ENCODE measurements at regions not wholly inside any gene's neighbourhood (a gene's known extent, or its start where the extent isn't known, plus 50 kb on each side); places are given as distances from the start of the nearest gene placed in this dataset.

GRCh38 chr13:106314417-106314816 is 221.0 kb downstream of the EFNB2 start:
- H4K20me1 ChIP-seq (ENCODE audit: insufficient read depth, low read length) = no peaks in the 10 kb centered on the region
- H3K36me3 ChIP-seq (ENCODE audit: insufficient read depth, low read length) = no peaks in the 10 kb centered on the region
- no peak overlapping the region for H3K27ac ChIP-seq (ENCODE audit: low read length)
- 0 out of 2 replicates have a peak overlapping the region, but pooled peaks have one; percentile 12 for H2AFZ ChIP-seq (ENCODE audit: low read depth, low read length)
- ATAC-seq (ENCODE audit: insufficient read depth, low read depth) (no peak), DNase-seq (no peak)
- H3K4me1 ChIP-seq (ENCODE audit: insufficient read depth, low read length) = peaks cover 8% of the 10 kb centered on the region
- H3K9me3 ChIP-seq (ENCODE audit: insufficient read depth, low read length, severe bottlenecking) = no peaks in the 10 kb centered on the region
- no peak overlapping the region for H3K4me3 ChIP-seq (ENCODE audit: low read depth in 1 of 2, low read length in 2 of 2)
- no peak for TF ChIP-seq EZH2 (IDR thresholded peaks at IDR 0.05; ENCODE audit: borderline replicate concordance, low read depth, low read length, severe bottlenecking)
- TF ChIP-seq, protein P1, sequence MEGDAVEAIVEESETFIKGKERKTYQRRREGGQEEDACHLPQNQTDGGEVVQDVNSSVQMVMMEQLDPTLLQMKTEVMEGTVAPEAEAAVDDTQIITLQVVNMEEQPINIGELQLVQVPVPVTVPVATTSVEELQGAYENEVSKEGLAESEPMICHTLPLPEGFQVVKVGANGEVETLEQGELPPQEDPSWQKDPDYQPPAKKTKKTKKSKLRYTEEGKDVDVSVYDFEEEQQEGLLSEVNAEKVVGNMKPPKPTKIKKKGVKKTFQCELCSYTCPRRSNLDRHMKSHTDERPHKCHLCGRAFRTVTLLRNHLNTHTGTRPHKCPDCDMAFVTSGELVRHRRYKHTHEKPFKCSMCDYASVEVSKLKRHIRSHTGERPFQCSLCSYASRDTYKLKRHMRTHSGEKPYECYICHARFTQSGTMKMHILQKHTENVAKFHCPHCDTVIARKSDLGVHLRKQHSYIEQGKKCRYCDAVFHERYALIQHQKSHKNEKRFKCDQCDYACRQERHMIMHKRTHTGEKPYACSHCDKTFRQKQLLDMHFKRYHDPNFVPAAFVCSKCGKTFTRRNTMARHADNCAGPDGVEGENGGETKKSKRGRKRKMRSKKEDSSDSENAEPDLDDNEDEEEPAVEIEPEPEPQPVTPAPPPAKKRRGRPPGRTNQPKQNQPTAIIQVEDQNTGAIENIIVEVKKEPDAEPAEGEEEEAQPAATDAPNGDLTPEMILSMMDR (IDR thresholded peaks at IDR 0.05; ENCODE audit: borderline replicate concordance, extremely low read depth, low read length, poor library complexity, severe bottlenecking) = no peak
- no peak overlapping the region for H3K4me2 ChIP-seq (ENCODE audit: insufficient read depth, low read length)
- no peaks in the 10 kb centered on the region for H3K79me2 ChIP-seq (ENCODE audit: insufficient read depth, low read length)
- H3K9ac ChIP-seq (ENCODE audit: low read depth, low read length) = no peak overlapping the region
- no peaks in the 10 kb centered on the region for H3K27me3 ChIP-seq (ENCODE audit: insufficient read depth, low read length, poor library complexity)

DNA sequence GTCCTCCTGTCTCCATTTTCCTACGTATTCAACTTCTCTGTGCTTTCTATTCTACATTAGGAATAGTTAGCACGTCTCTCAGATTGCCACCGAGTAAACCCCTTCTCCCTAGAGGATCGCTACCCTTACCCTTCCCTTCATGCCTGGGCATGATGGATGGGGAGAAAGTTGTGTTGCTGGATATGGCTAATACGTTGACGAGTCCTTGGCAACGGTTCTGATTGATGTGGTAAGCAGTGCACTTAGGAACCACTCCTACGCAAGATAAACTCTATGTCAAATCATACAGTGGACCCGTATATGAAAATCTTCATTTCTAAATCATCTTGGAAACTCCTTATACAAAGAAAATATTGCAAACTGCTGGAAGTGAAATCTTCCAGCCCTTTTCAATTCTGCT is 224.5 kb downstream of the EFNB2 start:
- Histone ChIP-seq H4K20me1 (ENCODE audit: insufficient read depth, low read length) (no peaks in the 10 kb centered on the region), H2AFZ (ENCODE audit: low read depth, low read length) (no peak overlapping the region), H3K9me3 (ENCODE audit: insufficient read depth, low read length, severe bottlenecking) (no peaks in the 10 kb centered on the region), H3K36me3 (ENCODE audit: insufficient read depth, low read length) (no peaks in the 10 kb centered on the region), H3K4me1 (ENCODE audit: insufficient read depth, low read length) (peaks cover 8% of the 10 kb centered on the region), H3K4me2 (ENCODE audit: insufficient read depth, low read length) (no peak overlapping the region), H3K9ac (ENCODE audit: low read depth, low read length) (no peak overlapping the region), H3K27me3 (ENCODE audit: insufficient read depth, low read length, poor library complexity) (no peaks in the 10 kb centered on the region), H3K4me3 (ENCODE audit: low read depth in 1 of 2, low read length in 2 of 2) (no peak overlapping the region), H3K27ac (ENCODE audit: low read length) (no peak overlapping the region), H3K79me2 (ENCODE audit: insufficient read depth, low read length) (no peaks in the 10 kb centered on the region)
- TF ChIP-seq, protein P1 (IDR thresholded peaks at IDR 0.05; ENCODE audit: borderline replicate concordance, extremely low read depth, low read length, poor library complexity, severe bottlenecking) = no peak
- TF ChIP-seq EZH2 (IDR thresholded peaks at IDR 0.05; ENCODE audit: borderline replicate concordance, low read depth, low read length, severe bottlenecking) = no peak
- DNase-seq = no peak
- no peak for ATAC-seq (ENCODE audit: insufficient read depth, low read depth)

- H3K36me3 ChIP-seq (ENCODE audit: insufficient read depth, low read length) = no peaks in the 10 kb centered on the region
- H4K20me1 ChIP-seq (ENCODE audit: insufficient read depth, low read length) = no peaks in the 10 kb centered on the region
- H3K4me2 ChIP-seq (ENCODE audit: insufficient read depth, low read length) = no peak overlapping the region
- H3K27ac ChIP-seq (ENCODE audit: low read length) = no peak overlapping the region
- DNase-seq = no peak
- peaks cover 8% of the 10 kb centered on the region for H3K4me1 ChIP-seq (ENCODE audit: insufficient read depth, low read length)
- TF ChIP-seq EZH2 (IDR thresholded peaks at IDR 0.05; ENCODE audit: borderline replicate concordance, low read depth, low read length, severe bottlenecking) = no peak
- TF ChIP-seq, protein P1 (IDR thresholded peaks at IDR 0.05; ENCODE audit: borderline replicate concordance, extremely low read depth, low read length, poor library complexity, severe bottlenecking) = no peak
- no peaks in the 10 kb centered on the region for H3K79me2 ChIP-seq (ENCODE audit: insufficient read depth, low read length)
- ATAC-seq (ENCODE audit: insufficient read depth, low read depth) = no peak
- no peaks in the 10 kb centered on the region for H3K27me3 ChIP-seq (ENCODE audit: insufficient read depth, low read length, poor library complexity)
- H3K9ac ChIP-seq (ENCODE audit: low read depth, low read length) = no peak overlapping the region
- no peak overlapping the region for H2AFZ ChIP-seq (ENCODE audit: low read depth, low read length)
- H3K4me3 ChIP-seq (ENCODE audit: low read depth in 1 of 2, low read length in 2 of 2) = no peak overlapping the region
- no peaks in the 10 kb centered on the region for H3K9me3 ChIP-seq (ENCODE audit: insufficient read depth, low read length, severe bottlenecking)
These were observed 225.1 kb downstream of the EFNB2 start for GRCh38 chr13:106310291-106310865.
